Peyer's patch (tissue), 4 donors: ENCODE measurements at regions not wholly inside any gene's neighbourhood (a gene's known extent, or its start where the extent isn't known, plus 50 kb on each side); places are given as distances from the start of the nearest gene placed in this dataset.

Experiments
- POLR2A ChIP-seq, 2 donors: fragments of 450-650 bp; IDR thresholded peaks; one replicate each; pipeline ENCODE4 v1.5.1; 2017; ENCODE audit warnings: antibody characterized with exemption in 2 of 2, mild to moderate bottlenecking in 2 of 2, moderate library complexity in 2 of 2
- TF ChIP-seq, protein P1 (sequence below), 6 experiments: fragments of 450-650 bp in 4 of 6; fragments of 200-600 bp in 2 of 6; sonication (generic) in 1 of 6; IDR thresholded peaks; one replicate each; pipeline ENCODE4 v1.5.1; 2017 to 2019; ENCODE audit warnings: antibody characterized with exemption in 6 of 6, mild to moderate bottlenecking in 3 of 6, moderate library complexity in 1 of 6

DNA sequence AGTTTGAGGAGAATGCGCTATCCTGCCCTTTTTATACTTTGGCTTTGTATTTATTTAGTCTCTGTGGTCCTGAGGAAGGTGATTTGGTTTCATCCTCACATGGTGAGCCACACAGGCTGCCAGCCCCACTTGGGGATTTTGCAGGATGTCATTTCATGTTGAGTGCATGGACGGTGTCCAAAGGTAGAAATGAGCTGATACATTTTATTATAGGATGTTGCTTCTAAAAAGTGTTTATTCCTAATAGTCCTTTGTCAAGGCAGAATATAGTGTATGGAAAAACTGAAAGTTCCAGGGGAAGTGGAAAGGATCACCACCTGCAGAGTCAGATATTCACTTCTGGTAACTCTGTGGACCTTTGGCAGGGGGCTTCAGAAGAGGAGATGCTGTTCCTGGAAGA, 434.6 kb downstream of the CD109 start:
- TF ChIP-seq, protein P1, sequence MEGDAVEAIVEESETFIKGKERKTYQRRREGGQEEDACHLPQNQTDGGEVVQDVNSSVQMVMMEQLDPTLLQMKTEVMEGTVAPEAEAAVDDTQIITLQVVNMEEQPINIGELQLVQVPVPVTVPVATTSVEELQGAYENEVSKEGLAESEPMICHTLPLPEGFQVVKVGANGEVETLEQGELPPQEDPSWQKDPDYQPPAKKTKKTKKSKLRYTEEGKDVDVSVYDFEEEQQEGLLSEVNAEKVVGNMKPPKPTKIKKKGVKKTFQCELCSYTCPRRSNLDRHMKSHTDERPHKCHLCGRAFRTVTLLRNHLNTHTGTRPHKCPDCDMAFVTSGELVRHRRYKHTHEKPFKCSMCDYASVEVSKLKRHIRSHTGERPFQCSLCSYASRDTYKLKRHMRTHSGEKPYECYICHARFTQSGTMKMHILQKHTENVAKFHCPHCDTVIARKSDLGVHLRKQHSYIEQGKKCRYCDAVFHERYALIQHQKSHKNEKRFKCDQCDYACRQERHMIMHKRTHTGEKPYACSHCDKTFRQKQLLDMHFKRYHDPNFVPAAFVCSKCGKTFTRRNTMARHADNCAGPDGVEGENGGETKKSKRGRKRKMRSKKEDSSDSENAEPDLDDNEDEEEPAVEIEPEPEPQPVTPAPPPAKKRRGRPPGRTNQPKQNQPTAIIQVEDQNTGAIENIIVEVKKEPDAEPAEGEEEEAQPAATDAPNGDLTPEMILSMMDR (IDR thresholded peaks at IDR 0.05): no peak
- TF ChIP-seq POLR2A (IDR thresholded peaks at IDR 0.05): no peak
